Ishikawa (cell line): ENCODE measurements at regions not wholly inside any gene's neighbourhood (a gene's known extent, or its start where the extent isn't known, plus 50 kb on each side); places are given as distances from the start of the nearest gene placed in this dataset.

Experiments
- CEBPB ChIP-seq: IDR thresholded peaks from 2 replicates; pipeline ENCODE4 v1.6.1; 2012
- TAF1 ChIP-seq: IDR thresholded peaks from 2 replicates; pipeline ENCODE4 v1.6.1; 2012; ENCODE audit warnings: low read depth, mild to moderate bottlenecking

GRCh38 chr10:11679946-11680345 is 62.2 kb upstream of the ECHDC3 start:
- TF ChIP-seq CEBPB = no peak
- TF ChIP-seq TAF1 = no peak
